GM12875 (cell line): ENCODE measurements at regions not wholly inside any gene's neighbourhood (a gene's known extent, or its start where the extent isn't known, plus 50 kb on each side); places are given as distances from the start of the nearest gene placed in this dataset.

Experiments
- H3K4me3 ChIP-seq: one replicate; pipeline ENCODE4 v1.5.1; 2011; ENCODE audit warnings: low read depth, low read length, control low read depth
- CTCF ChIP-seq: IDR thresholded peaks from 2 replicates; pipeline ENCODE4 v1.5.1; 2011; ENCODE audit warnings: low read depth, mild to moderate bottlenecking, control low read depth, inconsistent platforms, low read length, moderate library complexity, borderline replicate concordance; ENCODE audit not compliant: insufficient read depth

GRCh38 chr5:58322453-58322852, 137.4 kb downstream of the PLK2 start:
- H3K4me3 ChIP-seq = no peak overlapping the region
- TF ChIP-seq CTCF = no peak

DNA sequence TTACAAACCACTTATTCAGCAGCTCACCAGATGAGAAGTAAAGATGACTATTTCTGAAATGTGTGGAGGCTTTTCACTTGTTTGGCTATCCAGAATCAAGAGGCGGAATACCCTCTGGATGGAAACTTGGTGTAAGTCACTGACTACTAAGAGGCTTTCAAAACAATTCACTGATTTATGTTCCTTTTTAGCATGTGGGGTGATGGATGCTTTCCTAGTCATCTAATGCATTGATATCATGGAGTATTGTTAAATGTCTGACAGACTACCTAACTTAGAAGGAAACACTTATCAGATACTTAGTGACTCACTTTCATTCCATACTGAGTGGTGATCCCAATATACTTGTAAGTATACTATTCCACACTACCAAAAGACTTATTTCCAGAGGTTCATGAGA, 141.4 kb downstream of the PLK2 start:
- H3K4me3 ChIP-seq = no peak overlapping the region
- TF ChIP-seq CTCF = no peak

GRCh38 chr5:58317808-58318207, 142.1 kb downstream of the PLK2 start:
- no peak for TF ChIP-seq CTCF
- H3K4me3 ChIP-seq = no peak overlapping the region

- TF ChIP-seq CTCF = no peak
- no peak overlapping the region for H3K4me3 ChIP-seq
Observed at GRCh38 chr5:58317009-58317408, 142.9 kb downstream of the PLK2 start.

DNA sequence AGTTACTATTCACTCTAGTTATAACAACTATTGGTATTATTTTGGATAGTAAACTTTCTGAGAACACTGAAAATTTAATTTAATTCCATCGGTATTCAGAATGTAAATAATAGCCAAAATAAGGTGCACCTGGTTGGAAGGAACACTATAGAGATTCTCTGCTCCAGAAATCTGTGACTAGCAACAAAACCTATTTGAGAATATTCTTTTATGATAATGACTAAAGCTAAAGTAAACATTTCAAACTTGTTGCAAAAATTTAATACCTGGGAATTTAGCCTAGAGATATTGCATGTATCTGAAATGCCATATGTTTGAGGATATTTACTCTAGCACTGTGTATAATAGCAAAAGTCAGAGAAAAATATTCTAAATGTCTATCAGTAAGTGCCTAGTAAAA, 144.1 kb downstream of the PLK2 start:
- H3K4me3 ChIP-seq = no peak overlapping the region
- no peak for TF ChIP-seq CTCF

DNA sequence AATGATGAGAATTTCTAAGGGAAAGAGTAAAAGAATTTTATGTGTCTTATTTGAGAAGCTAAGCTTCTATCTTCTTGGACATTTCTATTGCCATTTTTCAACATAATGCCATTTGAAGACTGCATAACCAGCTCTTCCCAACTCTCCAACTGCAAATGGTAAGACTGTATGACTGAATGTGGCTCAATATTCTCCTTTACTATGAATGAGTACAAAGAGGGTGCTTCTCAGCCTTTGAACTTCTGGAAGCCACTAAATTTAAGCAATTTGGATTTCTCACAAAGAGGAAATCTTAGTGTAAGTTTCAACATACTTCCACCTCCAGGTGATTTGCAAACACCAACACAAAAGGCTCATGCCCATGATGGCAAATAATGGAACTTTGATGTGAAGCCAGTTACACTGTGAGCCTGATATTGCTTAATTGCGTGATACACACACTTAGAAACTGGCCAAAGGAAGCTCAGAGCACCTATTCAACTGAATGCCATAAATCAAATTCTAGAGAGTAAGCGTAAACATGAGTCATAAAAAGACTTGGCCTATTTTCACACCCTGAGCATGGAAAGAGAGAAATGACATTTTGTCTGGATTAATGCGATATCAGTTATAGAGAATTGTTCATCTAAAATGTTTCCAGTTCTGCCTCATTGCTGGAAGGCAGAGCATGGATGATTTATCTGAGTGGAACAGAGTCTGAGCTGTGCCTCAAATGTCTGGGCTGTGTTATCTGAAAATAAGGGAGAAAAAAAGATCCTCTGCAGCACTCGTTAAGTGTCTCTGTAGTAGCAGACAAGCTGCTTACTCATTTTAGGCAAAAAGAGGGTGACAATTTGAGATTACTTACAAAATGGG, 145.3 kb downstream of the PLK2 start:
- no peak overlapping the region for H3K4me3 ChIP-seq
- no peak for TF ChIP-seq CTCF

DNA sequence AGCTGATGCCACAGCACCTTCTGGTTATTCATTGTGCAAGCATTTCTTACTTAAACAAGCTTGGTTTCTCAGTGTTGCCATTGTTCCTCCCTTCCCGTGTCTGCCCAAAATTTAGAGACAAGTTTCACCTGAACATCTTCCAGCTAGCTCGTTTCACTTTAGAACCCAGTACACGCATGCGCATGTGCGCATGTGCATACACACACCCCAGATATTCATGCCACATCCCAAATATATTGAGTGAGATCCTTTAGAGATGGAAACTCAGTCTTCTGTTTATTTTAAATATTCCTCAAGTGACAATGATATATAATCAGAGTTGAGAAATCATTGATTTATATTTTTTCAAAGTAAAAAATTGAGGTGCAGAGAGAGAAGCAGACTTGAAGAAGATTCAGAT, 147.6 kb downstream of the PLK2 start:
- no peak overlapping the region for H3K4me3 ChIP-seq
- no peak for TF ChIP-seq CTCF
